Spleen (tissue), 7 donors: ENCODE measurements at regions not wholly inside any gene's neighbourhood (a gene's known extent, or its start where the extent isn't known, plus 50 kb on each side); places are given as distances from the start of the nearest gene placed in this dataset.

Experiments used
- CTCF ChIP-seq, 11 experiments: fragments of 200-600 bp in 7 of 11; fragments of 450-650 bp in 4 of 11; sonication (generic) in 4 of 11; IDR thresholded peaks in 8 of 11; conservative IDR thresholded peaks in 3 of 11; 1 replicate in 7 of 11; 2 replicates in 4 of 11; pipeline versions ENCODE4 v1.4.0 to v1.8.0; 2016 to 2021; ENCODE audit warnings: antibody characterized with exemption in 11 of 11, inconsistent platforms in 4 of 11, mild to moderate bottlenecking in 1 of 11
- POLR2A ChIP-seq, 3 donors: fragments of 450-650 bp; IDR thresholded peaks; one replicate each; pipeline ENCODE4 v1.5.1; 2017; ENCODE audit warnings: antibody characterized with exemption in 3 of 3, mild to moderate bottlenecking in 1 of 3
- POLR2AphosphoS5 ChIP-seq, 3 donors: sonication (generic); formaldehyde crosslinking; IDR thresholded peaks; one replicate each; pipeline ENCODE4 v1.5.1; 2017; ENCODE audit warnings: antibody characterized with exemption in 3 of 3
- donor health status: DM: no; HTN: no; CAD: no; lungs with moderate emphysema.
- donor health status: DM: no; HTN: no; CAD: no.
- donor health status: DM: no; HTN: no; CAD: no.

GRCh38 chr20:19915111-19915798, 101.9 kb upstream of the NAA20 start:
- no peak for TF ChIP-seq CTCF (IDR thresholded peaks at IDR 0.05 in 8 of 11, conservative IDR thresholded peaks at IDR 0.05 in 3 of 11)
- no peak for TF ChIP-seq POLR2A (IDR thresholded peaks at IDR 0.05)
- peak in 1 of 3 donors; percentile 10 for TF ChIP-seq POLR2AphosphoS5 (IDR thresholded peaks at IDR 0.05)
